Activated CD8-positive, alpha-beta memory T cell treated with anti-CD3 and anti-CD28 coated beads for 24 hours (primary cell): ENCODE measurements at regions not wholly inside any gene's neighbourhood (a gene's known extent, or its start where the extent isn't known, plus 50 kb on each side); places are given as distances from the start of the nearest gene placed in this dataset.
"Not testable (repeated sequence)": the region's sequence is repeated elsewhere in the genome, so short reads cannot be mapped to it uniquely, and the experiment has no call there.

Source experiments
- DNase-seq: peaks from one replicate; pipeline ENCODE4 v3.0.0-alpha.2; 2020

- DNase-seq = no peak
Observed at GRCh38 chrX:65879977-65880799, 159.7 kb downstream of the VSIG4 start.

- DNase-seq = no peak
Observed at GRCh38 chrX:65878456-65878855, 161.4 kb downstream of the VSIG4 start.

- no peak for DNase-seq
Observed at GRCh38 chrX:65877953-65878352, 161.9 kb downstream of the VSIG4 start.

GRCh38 chrX:65875614-65876013 lies 164.3 kb downstream of the VSIG4 start:
- DNase-seq = not testable (repeated sequence)

GRCh38 chrX:65874765-65875164 lies 165.1 kb downstream of the VSIG4 start:
- no peak for DNase-seq

GRCh38 chrX:65874110-65874509 lies 165.8 kb downstream of the VSIG4 start:
- no peak for DNase-seq

- no peak for DNase-seq
Observed at GRCh38 chrX:65873385-65873784, 166.5 kb downstream of the VSIG4 start.

GRCh38 chrX:65871671-65872311 lies 168.1 kb downstream of the VSIG4 start:
- DNase-seq = no peak

GRCh38 chrX:65870544-65870943 lies 169.3 kb downstream of the VSIG4 start:
- not testable (repeated sequence) for DNase-seq

- no peak for DNase-seq
Observed at GRCh38 chrX:65866773-65867172, 173.1 kb downstream of the VSIG4 start.

- no peak for DNase-seq
Observed at GRCh38 chrX:65866146-65866545, 173.7 kb downstream of the VSIG4 start.

- no peak for DNase-seq
Observed at GRCh38 chrX:65862638-65863037, 177.2 kb downstream of the VSIG4 start.

GRCh38 chrX:65859299-65859698 lies 180.6 kb downstream of the VSIG4 start:
- no peak for DNase-seq

GRCh38 chrX:65854437-65854836 lies 185.4 kb downstream of the VSIG4 start:
- not testable (repeated sequence) for DNase-seq

GRCh38 chrX:65851306-65851705 lies 183.9 kb downstream of the MSN start:
- DNase-seq = not testable (repeated sequence)

GRCh38 chrX:65850821-65851220 lies 183.4 kb downstream of the MSN start:
- not testable (repeated sequence) for DNase-seq

- no peak for DNase-seq
Observed at GRCh38 chrX:65846974-65847373, 179.5 kb downstream of the MSN start.

- no peak for DNase-seq
Observed at GRCh38 chrX:65841263-65841662, 173.8 kb downstream of the MSN start.

- no peak for DNase-seq
Observed at GRCh38 chrX:65838674-65839073, 171.2 kb downstream of the MSN start.

- DNase-seq = no peak
Observed at GRCh38 chrX:65837875-65838549, 170.6 kb downstream of the MSN start.

- no peak for DNase-seq
Observed at GRCh38 chrX:65831268-65831667, 163.8 kb downstream of the MSN start.

- DNase-seq = no peak
Observed at GRCh38 chrX:65828599-65828998, 161.1 kb downstream of the MSN start.

GRCh38 chrX:65825226-65825625 lies 157.8 kb downstream of the MSN start:
- DNase-seq = not testable (repeated sequence)
